SU-DHL-6 (cell line): ENCODE measurements at regions not wholly inside any gene's neighbourhood (a gene's known extent, or its start where the extent isn't known, plus 50 kb on each side); places are given as distances from the start of the nearest gene placed in this dataset.

Experiments
- CTCF ChIP-seq: fragments of 200-600 bp; sonication (generic); IDR thresholded peaks from one replicate; pipeline ENCODE4 v1.5.1; 2017; ENCODE audit warnings: antibody characterized with exemption, mild to moderate bottlenecking, low read length, moderate library complexity; ENCODE audit not compliant: insufficient read depth, poor library complexity, severe bottlenecking
- EZH2phosphoT487 ChIP-seq: fragments of 200-600 bp; sonication (generic), shearing (Covaris generic); conservative IDR thresholded peaks from 2 replicates; pipeline ENCODE4 v1.6.1; 2018; ENCODE audit warnings: mild to moderate bottlenecking, antibody characterized with exemption, low read length, moderate library complexity, mixed read lengths

- TF ChIP-seq CTCF, result no peak
- TF ChIP-seq EZH2phosphoT487, result no peak
Measured at GRCh38 chr13:76703621-76704288, 182.4 kb downstream of the KCTD12 start.
